Activated T-helper 17 cell treated with anti-CD3 and anti-CD28 coated beads, Interleukin-2, amount 50 U/mL, for 72 hours (primary cell): ENCODE measurements at regions not wholly inside any gene's neighbourhood (a gene's known extent, or its start where the extent isn't known, plus 50 kb on each side); places are given as distances from the start of the nearest gene placed in this dataset.

ENCODE experiments used
- ATAC-seq: fragments of 150-1000 bp; cut with Tn5 transposase; replicated peaks from 2 replicates; pipeline ENCODE4 v1.10.0; 2021; ENCODE audit warnings: mild to moderate bottlenecking, moderate library complexity
- H3K27ac Mint-ChIP-seq: one replicate; pipeline ENCODE4 v1.8.0; 2022; ENCODE audit warnings: mixed read lengths
- H3K27me3 Mint-ChIP-seq: one replicate; pipeline ENCODE4 v1.8.0; 2022; ENCODE audit warnings: mixed read lengths
- H3K36me3 Mint-ChIP-seq: one replicate; pipeline ENCODE4 v1.8.0; 2022; ENCODE audit warnings: low read depth, mild to moderate bottlenecking, mixed read lengths
- H3K4me1 Mint-ChIP-seq: one replicate; pipeline ENCODE4 v1.8.0; 2022; ENCODE audit warnings: mixed read lengths
- H3K4me3 Mint-ChIP-seq: one replicate; pipeline ENCODE4 v1.8.0; 2022; ENCODE audit warnings: mild to moderate bottlenecking, mixed read lengths
- H3K9me3 Mint-ChIP-seq: one replicate; pipeline ENCODE4 v1.8.0; 2022; ENCODE audit warnings: mixed read lengths

- no peak overlapping the region for H3K4me3 Mint-ChIP-seq
- no peak for ATAC-seq
- peaks cover 2% of the 10 kb centered on the region for H3K27me3 Mint-ChIP-seq
- no peaks in the 10 kb centered on the region for H3K9me3 Mint-ChIP-seq
- no peak overlapping the region for H3K27ac Mint-ChIP-seq
- no peaks in the 10 kb centered on the region for H3K36me3 Mint-ChIP-seq
- H3K4me1 Mint-ChIP-seq: no peaks in the 10 kb centered on the region
Observed at GRCh38 chr11:121944556-121945230, 171.3 kb downstream of the BLID start.

- Mint-ChIP-seq H3K36me3 (no peaks in the 10 kb centered on the region), H3K27me3 (peaks cover 11% of the 10 kb centered on the region), H3K4me1 (no peaks in the 10 kb centered on the region), H3K4me3 (no peak overlapping the region), H3K9me3 (peaks cover 5% of the 10 kb centered on the region), H3K27ac (no peak overlapping the region)
- ATAC-seq: no peak
Observed at GRCh38 chr11:121938076-121938475, 177.9 kb downstream of the BLID start.

GRCh38 chr11:121936781-121937447 is 179.1 kb downstream of the BLID start:
- Mint-ChIP-seq H3K4me3 (no peak overlapping the region), H3K4me1 (no peaks in the 10 kb centered on the region), H3K27me3 (peaks cover 14% of the 10 kb centered on the region), H3K27ac (no peak overlapping the region), H3K36me3 (no peaks in the 10 kb centered on the region), H3K9me3 (peaks cover 5% of the 10 kb centered on the region)
- no peak for ATAC-seq

GRCh38 chr11:121936370-121936769 is 179.6 kb downstream of the BLID start:
- H3K9me3 Mint-ChIP-seq: peaks cover 5% of the 10 kb centered on the region
- H3K27ac Mint-ChIP-seq: no peak overlapping the region
- H3K27me3 Mint-ChIP-seq: peaks cover 14% of the 10 kb centered on the region
- H3K4me1 Mint-ChIP-seq: no peaks in the 10 kb centered on the region
- no peaks in the 10 kb centered on the region for H3K36me3 Mint-ChIP-seq
- ATAC-seq: no peak
- no peak overlapping the region for H3K4me3 Mint-ChIP-seq

GRCh38 chr11:121933694-121934093 is 182.3 kb downstream of the BLID start:
- no peaks in the 10 kb centered on the region for H3K36me3 Mint-ChIP-seq
- no peak overlapping the region for H3K27ac Mint-ChIP-seq
- no peak for ATAC-seq
- no peak overlapping the region for H3K4me3 Mint-ChIP-seq
- peaks cover 9% of the 10 kb centered on the region for H3K27me3 Mint-ChIP-seq
- H3K4me1 Mint-ChIP-seq: no peaks in the 10 kb centered on the region
- H3K9me3 Mint-ChIP-seq: peaks cover 5% of the 10 kb centered on the region

- Mint-ChIP-seq H3K27me3 (peaks cover 9% of the 10 kb centered on the region), H3K27ac (no peak overlapping the region), H3K4me1 (no peaks in the 10 kb centered on the region), H3K36me3 (no peaks in the 10 kb centered on the region), H3K4me3 (no peak overlapping the region), H3K9me3 (peaks cover 5% of the 10 kb centered on the region)
- ATAC-seq: no peak
Observed at GRCh38 chr11:121933294-121933693, 182.7 kb downstream of the BLID start.

GRCh38 chr11:121932646-121933185 is 183.3 kb downstream of the BLID start:
- H3K36me3 Mint-ChIP-seq: no peaks in the 10 kb centered on the region
- ATAC-seq: no peak
- H3K27me3 Mint-ChIP-seq: peaks cover 9% of the 10 kb centered on the region
- no peaks in the 10 kb centered on the region for H3K4me1 Mint-ChIP-seq
- H3K4me3 Mint-ChIP-seq: no peak overlapping the region
- H3K27ac Mint-ChIP-seq: no peak overlapping the region
- peaks cover 5% of the 10 kb centered on the region for H3K9me3 Mint-ChIP-seq

- no peak for ATAC-seq
- Mint-ChIP-seq H3K4me1 (no peaks in the 10 kb centered on the region), H3K4me3 (no peak overlapping the region), H3K36me3 (no peaks in the 10 kb centered on the region), H3K27ac (no peak overlapping the region), H3K27me3 (peaks cover 13% of the 10 kb centered on the region), H3K9me3 (peaks cover 5% of the 10 kb centered on the region)
Observed at GRCh38 chr11:121931748-121932352, 184.2 kb downstream of the BLID start.

- no peak for ATAC-seq
- Mint-ChIP-seq H3K27me3 (peaks cover 20% of the 10 kb centered on the region), H3K36me3 (no peaks in the 10 kb centered on the region), H3K9me3 (peaks cover 5% of the 10 kb centered on the region), H3K4me3 (no peak overlapping the region), H3K27ac (no peak overlapping the region), H3K4me1 (no peaks in the 10 kb centered on the region)
Observed at GRCh38 chr11:121931121-121931520, 184.9 kb downstream of the BLID start.

- no peak for ATAC-seq
- Mint-ChIP-seq H3K27me3 (peaks cover 21% of the 10 kb centered on the region), H3K9me3 (peaks cover 5% of the 10 kb centered on the region), H3K27ac (no peak overlapping the region), H3K4me1 (no peaks in the 10 kb centered on the region), H3K4me3 (no peak overlapping the region), H3K36me3 (no peaks in the 10 kb centered on the region)
Observed at GRCh38 chr11:121930004-121930965, 185.7 kb downstream of the BLID start.

- H3K36me3 Mint-ChIP-seq: no peaks in the 10 kb centered on the region
- no peaks in the 10 kb centered on the region for H3K9me3 Mint-ChIP-seq
- peaks cover 17% of the 10 kb centered on the region for H3K27me3 Mint-ChIP-seq
- no peak overlapping the region for H3K27ac Mint-ChIP-seq
- no peak overlapping the region for H3K4me3 Mint-ChIP-seq
- H3K4me1 Mint-ChIP-seq: no peaks in the 10 kb centered on the region
- ATAC-seq: no peak
Observed at GRCh38 chr11:121929581-121929980, 186.4 kb downstream of the BLID start.

GRCh38 chr11:121928597-121929580 is 187.1 kb downstream of the BLID start:
- no peaks in the 10 kb centered on the region for H3K36me3 Mint-ChIP-seq
- no peak overlapping the region for H3K4me3 Mint-ChIP-seq
- no peak for ATAC-seq
- H3K27ac Mint-ChIP-seq: no peak overlapping the region
- H3K9me3 Mint-ChIP-seq: no peaks in the 10 kb centered on the region
- H3K27me3 Mint-ChIP-seq: peaks cover 17% of the 10 kb centered on the region
- no peaks in the 10 kb centered on the region for H3K4me1 Mint-ChIP-seq

GRCh38 chr11:121927789-121928188 is 188.2 kb downstream of the BLID start:
- H3K27ac Mint-ChIP-seq: no peak overlapping the region
- peaks cover 17% of the 10 kb centered on the region for H3K27me3 Mint-ChIP-seq
- no peaks in the 10 kb centered on the region for H3K4me1 Mint-ChIP-seq
- H3K36me3 Mint-ChIP-seq: no peaks in the 10 kb centered on the region
- no peak overlapping the region for H3K4me3 Mint-ChIP-seq
- no peak for ATAC-seq
- no peaks in the 10 kb centered on the region for H3K9me3 Mint-ChIP-seq
